Mesendoderm (in vitro differentiated cells): ENCODE measurements at regions not wholly inside any gene's neighbourhood (a gene's known extent, or its start where the extent isn't known, plus 50 kb on each side); places are given as distances from the start of the nearest gene placed in this dataset.

Experiments used
- DNase-seq: peaks from one replicate; pipeline ENCODE4 v3.0.0; 2013
- H2AK5ac ChIP-seq: 2 replicates; pipeline ENCODE4 v1.6.1; 2013; ENCODE audit warnings: low read length, inconsistent platforms
- H2BK120ac ChIP-seq: 2 replicates; pipeline ENCODE4 v1.6.1; 2013; ENCODE audit warnings: low read depth, mild to moderate bottlenecking, low read length, moderate library complexity, mixed read lengths
- H2BK15ac ChIP-seq: replicated peaks from 2 replicates; pipeline ENCODE4 v1.6.1; 2013; ENCODE audit warnings: low read depth, mild to moderate bottlenecking, moderate library complexity
- H2BK5ac ChIP-seq: 2 replicates; pipeline ENCODE4 v1.6.1; 2013; ENCODE audit warnings: low read length, inconsistent platforms
- H3K18ac ChIP-seq: 2 replicates; pipeline ENCODE4 v1.6.1; 2013; ENCODE audit warnings: mild to moderate bottlenecking, low read length, mixed read lengths
- H3K23ac ChIP-seq: one replicate; pipeline ENCODE4 v1.6.1; 2013; ENCODE audit warnings: low read length
- H3K27ac ChIP-seq: 2 replicates; pipeline ENCODE4 v1.5.1; 2013; ENCODE audit warnings: low read depth, mild to moderate bottlenecking, inconsistent platforms, low read length, moderate library complexity
- H3K27me3 ChIP-seq: 2 replicates; pipeline ENCODE4 v1.6.1; 2013; ENCODE audit warnings: low read length, control low read depth, mild to moderate bottlenecking, inconsistent platforms; ENCODE audit not compliant: insufficient read depth, poor library complexity
- H3K36me3 ChIP-seq: 2 replicates; pipeline ENCODE4 v1.6.1; 2013; ENCODE audit warnings: low read length, inconsistent platforms; ENCODE audit not compliant: control insufficient read depth, insufficient read depth
- H3K4ac ChIP-seq: one replicate; pipeline ENCODE4 v1.6.1; 2013; ENCODE audit warnings: low read depth, mild to moderate bottlenecking, low read length, moderate library complexity
- H3K4me1 ChIP-seq: 2 replicates; pipeline ENCODE4 v1.6.1; 2013; ENCODE audit warnings: low read depth, low read length, inconsistent platforms; ENCODE audit not compliant: control insufficient read depth
- H3K4me2 ChIP-seq: 2 replicates; pipeline ENCODE4 v1.6.1; 2013; ENCODE audit warnings: low read length
- H3K4me3 ChIP-seq: 2 replicates; pipeline ENCODE4 v1.5.1; 2013; ENCODE audit warnings: mild to moderate bottlenecking, low read length
- H3K56ac ChIP-seq: one replicate; pipeline ENCODE4 v1.6.1; 2013; ENCODE audit warnings: low read length
- H3K79me1 ChIP-seq: 2 replicates; pipeline ENCODE4 v1.6.1; 2013; ENCODE audit warnings: low read length, inconsistent platforms
- H3K79me2 ChIP-seq: 2 replicates; pipeline ENCODE4 v1.6.1; 2013; ENCODE audit warnings: mild to moderate bottlenecking, low read length; ENCODE audit not compliant: control insufficient read depth, insufficient read depth
- H3K9ac ChIP-seq: 2 replicates; pipeline ENCODE4 v1.6.1; 2013; ENCODE audit warnings: low read length, inconsistent platforms
- H4K5ac ChIP-seq: one replicate; pipeline ENCODE4 v1.6.1; 2013; ENCODE audit warnings: low read length
- H4K8ac ChIP-seq: one replicate; pipeline ENCODE4 v1.6.1; 2013; ENCODE audit warnings: low read depth, mild to moderate bottlenecking, control low read depth, low read length, moderate library complexity
- WGBS: extraction: QIAGEN DNeasy Blood & Tissue Kit; methylation state at CpG from one replicate; pipeline ENCODE4 v1.1.7; 2013; ENCODE audit warnings: low lambda C conversion rate, missing lambda C conversion rate; ENCODE audit not compliant: insufficient coverage; ENCODE audit errors: extremely low coverage; 5-methylcytosine and 5-hydroxymethylcytosine counted together

DNA sequence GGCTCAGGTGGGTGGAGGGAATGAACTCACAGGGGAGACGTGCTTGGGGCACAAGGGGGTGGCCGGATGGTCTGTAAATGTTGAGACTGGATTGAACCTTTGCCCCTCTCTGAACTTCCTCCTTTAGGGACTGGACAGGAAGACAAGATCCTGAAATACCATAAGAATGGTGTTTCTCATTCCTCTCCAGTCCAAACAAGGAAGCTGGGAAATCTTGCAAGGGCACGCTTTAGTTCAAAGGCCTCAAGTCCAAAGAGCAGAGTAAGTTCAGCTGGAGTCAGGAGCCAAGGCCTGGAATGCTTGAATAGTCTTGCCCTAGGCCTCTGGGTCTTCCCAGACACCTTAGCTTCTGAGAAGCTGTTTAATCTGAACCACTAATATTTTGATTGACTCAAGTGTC is 52.4 kb upstream of the SIX3 start:
- Histone ChIP-seq H3K4me2 (no peak overlapping the region), H3K23ac (no peak overlapping the region), H3K4me1 (no peaks in the 10 kb centered on the region), H3K79me2 (no peaks in the 10 kb centered on the region), H3K9ac (no peak overlapping the region), H4K5ac (no peak overlapping the region), H3K4me3 (no peak overlapping the region), H3K18ac (no peak overlapping the region), H3K79me1 (no peaks in the 10 kb centered on the region), H3K56ac (no peak overlapping the region), H4K8ac (no peak overlapping the region), H3K4ac (no peak overlapping the region), H2BK15ac (no peak overlapping the region), H3K36me3 (no peaks in the 10 kb centered on the region), H3K27me3 (no peaks in the 10 kb centered on the region), H2BK5ac (no peak overlapping the region), H3K27ac (no peak overlapping the region), H2BK120ac (no peak overlapping the region), H2AK5ac (no peak overlapping the region)
- DNase-seq, result no peak
- no CpG with 5 or more reads among the region's 3 CpGs for WGBS
